IPS-20b (cell line): ENCODE measurements at regions not wholly inside any gene's neighbourhood (a gene's known extent, or its start where the extent isn't known, plus 50 kb on each side); places are given as distances from the start of the nearest gene placed in this dataset.

ENCODE experiments used
- H3K27ac ChIP-seq: one replicate; pipeline ENCODE4 v1.5.1; 2013; ENCODE audit warnings: low read length
- H3K27me3 ChIP-seq: 2 replicates; pipeline ENCODE4 v1.6.1; 2013; ENCODE audit warnings: mild to moderate bottlenecking, low read length, inconsistent platforms; ENCODE audit not compliant: insufficient read depth
- H3K36me3 ChIP-seq: 2 replicates; pipeline ENCODE4 v1.6.1; 2013; ENCODE audit warnings: low read depth, mild to moderate bottlenecking, inconsistent platforms, low read length, moderate library complexity; ENCODE audit not compliant: insufficient read depth
- H3K4me1 ChIP-seq: 2 replicates; pipeline ENCODE4 v1.6.1; 2013; ENCODE audit warnings: mild to moderate bottlenecking, control low read depth, inconsistent platforms, low read length, moderate library complexity; ENCODE audit not compliant: insufficient read depth
- H3K4me3 ChIP-seq: 2 replicates; pipeline ENCODE4 v1.5.1; 2013; ENCODE audit warnings: mild to moderate bottlenecking, low read length, inconsistent platforms
- H3K9ac ChIP-seq: 2 replicates; pipeline ENCODE4 v1.6.1; 2013; ENCODE audit warnings: low read depth, mild to moderate bottlenecking, inconsistent platforms, low read length, moderate library complexity
- H3K9me3 ChIP-seq: 2 replicates; pipeline ENCODE4 v1.6.1; 2013; ENCODE audit warnings: mild to moderate bottlenecking, low read depth, low read length, inconsistent platforms; ENCODE audit not compliant: insufficient read depth

DNA sequence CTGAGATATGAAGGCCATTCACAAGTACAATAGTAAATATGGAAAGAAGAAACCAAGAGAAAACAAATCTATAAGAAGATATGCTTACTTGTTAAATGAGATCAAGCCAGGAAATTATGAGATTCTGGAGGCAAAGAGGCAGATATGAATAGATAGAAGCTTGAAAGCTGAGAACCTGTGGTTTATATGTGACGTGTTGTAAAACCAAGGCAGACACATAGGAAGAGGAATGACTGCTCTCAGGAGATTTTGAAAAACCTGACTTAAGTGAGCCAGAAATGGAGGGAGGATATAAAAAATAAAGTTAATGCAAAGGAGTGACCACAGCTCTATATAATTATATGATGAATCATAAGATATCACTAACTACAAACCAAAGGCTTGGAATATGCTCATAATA, 1160.5 kb upstream of the CNTN5 start:
- no peak overlapping the region for H3K4me3 ChIP-seq
- no peak overlapping the region for H3K27ac ChIP-seq
- peaks cover 13% of the 10 kb centered on the region; the same call in 1 of the 2 replicates for H3K4me1 ChIP-seq
- no peak overlapping the region for H3K9ac ChIP-seq
- peaks cover 18% of the 10 kb centered on the region for H3K27me3 ChIP-seq
- peaks cover 7% of the 10 kb centered on the region; the same call in 1 of the 2 replicates for H3K9me3 ChIP-seq
- H3K36me3 ChIP-seq, result no peaks in the 10 kb centered on the region

DNA sequence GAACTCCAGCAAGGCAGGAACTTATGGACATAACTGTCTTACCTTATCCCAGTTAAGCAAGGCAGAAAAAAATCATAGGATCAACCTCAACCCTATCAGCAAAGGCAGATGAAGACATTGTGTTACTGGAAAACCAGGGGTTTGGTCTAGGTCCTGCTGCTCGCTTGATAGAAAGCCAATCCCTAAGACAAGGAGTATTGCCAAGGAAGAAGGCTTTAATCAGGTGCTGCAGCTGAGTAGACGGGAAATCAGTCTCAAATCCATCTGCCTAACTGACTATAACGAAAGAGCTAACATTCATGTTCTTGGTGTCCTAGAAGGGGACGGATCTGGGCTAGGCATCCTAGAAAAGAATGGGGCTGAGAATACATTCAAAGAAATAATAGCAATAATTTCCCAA, 1158.7 kb upstream of the CNTN5 start:
- no peak overlapping the region for H3K9ac ChIP-seq
- H3K36me3 ChIP-seq, result no peaks in the 10 kb centered on the region
- H3K9me3 ChIP-seq, result peaks cover 7% of the 10 kb centered on the region; the same call in 1 of the 2 replicates
- H3K27me3 ChIP-seq, result peaks cover 11% of the 10 kb centered on the region
- H3K4me1 ChIP-seq, result 0 out of 2 replicates have a peak, but pooled peaks cover 3% of the 10 kb centered on the region
- no peak overlapping the region for H3K27ac ChIP-seq
- H3K4me3 ChIP-seq, result no peak overlapping the region

DNA sequence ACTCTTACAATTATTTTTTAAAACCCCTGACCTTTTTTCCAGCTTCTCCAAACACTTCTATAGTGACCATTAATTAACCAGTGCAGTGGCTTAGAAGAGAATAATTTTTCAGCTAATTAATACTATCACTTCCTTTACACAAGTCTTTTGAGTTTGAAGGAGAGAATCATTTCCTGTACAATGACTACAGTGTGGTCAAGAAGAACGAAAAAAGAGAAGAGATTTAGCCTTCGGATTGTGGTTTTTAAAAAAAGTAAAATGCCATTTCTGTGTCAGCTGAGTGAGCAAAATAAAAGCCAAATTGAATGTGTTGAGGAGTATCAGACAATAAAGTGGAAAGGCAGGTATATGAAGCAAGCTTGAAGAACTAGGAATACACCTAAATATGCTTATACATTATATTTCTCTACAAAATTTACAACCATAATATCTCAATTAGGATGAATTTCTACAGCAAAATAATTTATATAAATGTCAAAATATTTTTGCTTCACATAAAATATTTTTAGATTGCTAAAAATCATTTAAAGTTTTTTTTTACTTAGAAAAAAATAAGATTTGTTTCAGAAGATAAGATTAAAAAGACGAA, 1155.2 kb upstream of the CNTN5 start:
- Histone ChIP-seq H3K4me3 (no peak overlapping the region), H3K9ac (no peak overlapping the region), H3K4me1 (no peaks in the 10 kb centered on the region), H3K36me3 (no peaks in the 10 kb centered on the region), H3K27me3 (no peaks in the 10 kb centered on the region), H3K9me3 (peaks cover 7% of the 10 kb centered on the region; the same call in 1 of the 2 replicates), H3K27ac (no peak overlapping the region)

DNA sequence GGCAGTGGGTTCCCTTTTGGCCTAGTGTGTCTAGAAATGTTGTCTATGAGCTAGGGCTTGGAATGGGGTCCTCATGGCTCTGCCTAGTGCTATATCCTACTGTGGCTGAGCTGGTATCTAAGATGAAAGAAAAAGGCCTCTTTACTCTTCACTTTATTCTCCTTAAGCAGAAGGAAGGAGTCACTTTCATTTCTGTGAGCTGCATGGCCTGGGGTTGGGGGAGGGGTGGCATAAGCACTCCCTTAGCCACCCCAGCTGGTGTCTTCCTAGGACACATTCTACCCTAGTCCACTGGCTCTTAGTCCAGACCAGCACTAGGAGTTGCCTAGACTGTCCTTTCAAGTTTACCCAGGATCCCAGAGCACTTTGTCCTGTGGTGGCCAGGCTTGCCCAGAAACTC, 1148.9 kb upstream of the CNTN5 start:
- Histone ChIP-seq H3K36me3 (no peaks in the 10 kb centered on the region), H3K27ac (no peak overlapping the region), H3K4me1 (no peaks in the 10 kb centered on the region), H3K27me3 (no peaks in the 10 kb centered on the region), H3K4me3 (no peak overlapping the region), H3K9ac (no peak overlapping the region), H3K9me3 (no peaks in the 10 kb centered on the region)

DNA sequence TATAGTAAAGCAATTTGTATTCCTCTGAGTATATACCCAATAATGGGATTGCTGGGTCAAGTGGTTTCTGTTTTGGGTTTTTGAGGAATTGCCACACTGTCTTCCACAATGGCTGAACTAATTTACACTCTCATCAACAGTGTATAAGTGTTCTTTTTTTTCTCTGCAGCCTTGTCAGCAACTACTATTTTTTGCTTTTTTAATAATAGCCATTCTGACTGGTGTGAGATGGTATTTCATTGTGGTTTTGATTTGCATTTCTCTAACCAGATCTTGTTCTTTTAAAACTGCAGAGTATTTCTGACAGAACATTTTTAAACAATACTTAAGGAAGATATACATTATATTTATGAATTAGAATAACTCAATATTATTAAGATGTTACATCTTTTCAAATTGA, 1140.5 kb upstream of the CNTN5 start:
- Histone ChIP-seq H3K27ac (no peak overlapping the region), H3K4me3 (no peak overlapping the region), H3K4me1 (no peaks in the 10 kb centered on the region), H3K9ac (no peak overlapping the region), H3K27me3 (no peaks in the 10 kb centered on the region), H3K9me3 (no peaks in the 10 kb centered on the region), H3K36me3 (no peaks in the 10 kb centered on the region)

DNA sequence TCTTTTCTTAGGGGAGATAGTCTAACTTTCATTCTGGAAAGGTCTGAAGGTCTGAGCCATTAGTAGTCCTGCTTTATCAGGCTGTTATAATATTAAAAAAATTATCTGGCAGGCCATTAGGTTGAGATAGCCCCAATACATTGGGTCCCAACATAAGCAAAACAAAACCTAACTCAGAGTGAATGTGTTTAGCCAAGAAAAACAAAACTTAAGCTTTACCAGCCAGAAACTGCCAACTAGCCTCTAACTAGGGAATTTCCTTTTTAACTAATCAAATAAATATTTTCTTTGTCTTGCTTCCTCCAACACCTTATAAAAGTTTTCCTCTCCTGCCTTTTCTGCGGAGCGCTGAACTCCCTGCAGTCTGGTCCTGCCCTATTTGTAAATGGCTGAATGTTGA, 1137.7 kb upstream of the CNTN5 start:
- H3K36me3 ChIP-seq, result no peaks in the 10 kb centered on the region
- no peaks in the 10 kb centered on the region for H3K9me3 ChIP-seq
- H3K9ac ChIP-seq, result no peak overlapping the region
- no peak overlapping the region for H3K4me3 ChIP-seq
- no peaks in the 10 kb centered on the region for H3K4me1 ChIP-seq
- H3K27me3 ChIP-seq, result no peaks in the 10 kb centered on the region
- no peak overlapping the region for H3K27ac ChIP-seq

DNA sequence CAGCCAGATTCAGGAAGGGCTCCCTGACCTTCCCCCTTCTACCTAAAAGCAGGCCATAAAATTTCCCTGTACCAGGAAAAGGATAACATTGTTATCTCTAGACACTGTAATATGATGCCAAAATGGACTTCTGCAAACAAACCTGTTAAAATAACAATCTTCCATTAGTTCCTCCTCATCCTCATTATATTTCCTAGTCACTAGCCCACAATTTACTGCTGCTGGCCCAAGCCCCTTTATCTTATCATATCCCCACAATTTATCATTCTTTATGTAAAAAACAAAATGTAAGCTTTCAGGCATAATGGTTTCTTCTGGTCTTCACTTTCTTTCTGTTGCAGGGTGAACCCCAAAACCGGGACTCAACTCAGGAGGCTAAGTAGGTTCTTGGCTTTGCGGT, 1132.1 kb upstream of the CNTN5 start:
- H3K4me1 ChIP-seq, result no peaks in the 10 kb centered on the region
- no peaks in the 10 kb centered on the region for H3K27me3 ChIP-seq
- H3K9me3 ChIP-seq, result no peaks in the 10 kb centered on the region
- H3K36me3 ChIP-seq, result no peaks in the 10 kb centered on the region
- no peak overlapping the region for H3K4me3 ChIP-seq
- H3K27ac ChIP-seq, result no peak overlapping the region
- H3K9ac ChIP-seq, result no peak overlapping the region

DNA sequence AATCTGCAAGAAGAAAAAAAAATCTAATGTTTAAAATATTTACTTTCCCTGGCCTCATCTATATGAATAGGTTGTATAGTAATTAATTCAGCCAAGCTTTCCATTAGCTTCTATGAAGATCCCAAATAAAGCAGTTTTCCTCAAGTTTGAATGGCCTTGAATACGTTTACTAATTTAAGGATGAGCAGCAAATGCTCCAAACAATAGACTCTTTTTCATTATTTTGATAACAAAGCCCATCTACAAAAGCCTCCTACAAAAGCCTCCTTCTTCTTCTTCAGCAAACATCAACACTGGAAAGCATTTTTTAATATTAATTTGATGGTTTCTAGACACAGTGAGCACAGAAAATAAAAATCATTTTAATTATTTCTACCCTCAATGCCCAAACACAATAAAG, 1130.3 kb upstream of the CNTN5 start:
- Histone ChIP-seq H3K27ac (no peak overlapping the region), H3K4me1 (no peaks in the 10 kb centered on the region), H3K27me3 (no peaks in the 10 kb centered on the region), H3K36me3 (no peaks in the 10 kb centered on the region), H3K4me3 (no peak overlapping the region), H3K9me3 (no peaks in the 10 kb centered on the region), H3K9ac (no peak overlapping the region)

DNA sequence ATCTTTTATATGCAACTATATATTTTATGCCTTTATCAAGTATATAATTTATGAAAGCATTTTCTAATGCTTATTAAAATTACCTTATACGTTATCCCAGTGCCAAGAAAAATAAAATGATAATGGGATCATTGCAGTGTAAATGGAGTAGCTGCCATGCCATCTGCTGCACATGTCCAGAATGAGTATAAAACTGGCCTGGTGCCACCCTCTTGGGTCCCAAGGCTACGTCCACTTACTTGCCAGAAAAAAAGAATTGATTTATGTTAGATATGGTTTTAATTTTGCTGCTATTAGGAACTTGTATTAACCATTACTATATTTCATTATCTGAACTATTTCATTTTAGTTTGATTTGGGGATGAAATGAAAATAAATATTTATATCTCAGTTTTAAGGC, 1127.1 kb upstream of the CNTN5 start:
- no peaks in the 10 kb centered on the region for H3K36me3 ChIP-seq
- no peaks in the 10 kb centered on the region for H3K27me3 ChIP-seq
- H3K9me3 ChIP-seq, result no peaks in the 10 kb centered on the region
- H3K4me3 ChIP-seq, result no peak overlapping the region
- H3K4me1 ChIP-seq, result no peaks in the 10 kb centered on the region
- H3K9ac ChIP-seq, result no peak overlapping the region
- no peak overlapping the region for H3K27ac ChIP-seq

DNA sequence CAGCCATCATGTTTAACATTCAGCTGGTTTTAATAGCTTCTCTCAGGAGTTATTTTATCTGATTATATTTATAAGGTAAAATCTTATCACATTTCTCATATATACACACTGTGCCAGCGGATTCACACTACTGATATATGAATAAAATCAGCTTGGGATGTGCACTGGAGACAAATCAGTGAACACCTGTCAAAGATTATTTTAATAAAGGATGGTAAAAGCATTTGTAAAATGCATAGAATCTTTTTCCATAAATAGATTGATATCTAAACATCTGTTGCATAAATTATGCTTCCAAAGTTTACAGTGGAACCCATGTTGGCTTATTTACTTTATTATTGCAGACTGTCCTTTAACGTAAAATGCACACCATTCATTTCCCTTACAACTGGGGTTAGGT, 1125.8 kb upstream of the CNTN5 start:
- no peaks in the 10 kb centered on the region for H3K9me3 ChIP-seq

DNA sequence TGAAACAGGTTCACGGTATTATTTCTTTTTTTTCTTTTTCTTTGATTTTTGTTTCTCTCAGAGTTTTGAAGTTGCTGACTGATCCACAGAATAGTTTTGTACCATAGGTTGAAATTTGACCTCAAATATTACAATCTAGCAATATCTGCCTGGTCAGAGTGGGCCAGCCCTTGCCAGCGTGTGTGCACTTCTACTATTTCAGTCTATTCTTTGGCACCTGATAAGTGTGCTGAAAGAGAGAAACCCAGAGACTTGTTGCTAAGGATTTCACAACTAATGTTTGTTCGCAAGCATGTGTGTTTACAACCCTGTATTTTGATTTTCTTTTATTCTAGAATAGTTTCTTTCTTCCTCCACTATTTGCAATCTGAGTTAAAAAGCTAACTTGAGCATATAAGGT, 1125.2 kb upstream of the CNTN5 start:
- no peak overlapping the region for H3K27ac ChIP-seq
- H3K4me1 ChIP-seq, result no peaks in the 10 kb centered on the region
- no peaks in the 10 kb centered on the region for H3K9me3 ChIP-seq
- no peak overlapping the region for H3K9ac ChIP-seq
- H3K36me3 ChIP-seq, result no peaks in the 10 kb centered on the region
- no peak overlapping the region for H3K4me3 ChIP-seq
- no peaks in the 10 kb centered on the region for H3K27me3 ChIP-seq

More for the DNA sequence above, 1125.8 kb upstream of the CNTN5 start:
- H3K36me3 ChIP-seq, result no peaks in the 10 kb centered on the region
- H3K9ac ChIP-seq, result no peak overlapping the region
- H3K27me3 ChIP-seq, result no peaks in the 10 kb centered on the region
- no peak overlapping the region for H3K27ac ChIP-seq
- H3K4me1 ChIP-seq, result no peaks in the 10 kb centered on the region
- H3K4me3 ChIP-seq, result no peak overlapping the region

DNA sequence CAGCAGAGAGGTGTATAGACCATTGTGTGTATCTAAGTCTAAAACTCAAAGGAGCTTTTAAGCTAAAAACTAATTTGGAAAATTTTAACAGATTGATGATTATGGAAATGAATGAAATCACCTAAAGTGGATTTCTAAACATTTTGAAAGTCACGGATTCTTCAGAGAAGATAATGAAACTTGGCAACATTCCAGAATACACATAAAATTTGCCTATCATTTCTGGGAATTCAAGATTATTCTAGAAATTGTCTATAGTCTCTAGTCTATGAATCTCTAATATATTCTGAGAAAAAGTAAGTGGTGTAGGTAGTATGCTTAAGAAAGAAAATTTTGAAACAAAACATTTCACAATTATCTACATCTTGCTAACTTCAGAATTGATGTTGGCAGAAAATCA, 1117.9 kb upstream of the CNTN5 start:
- no peaks in the 10 kb centered on the region for H3K27me3 ChIP-seq
- no peaks in the 10 kb centered on the region for H3K9me3 ChIP-seq
- no peak overlapping the region for H3K4me3 ChIP-seq
- H3K27ac ChIP-seq, result no peak overlapping the region
- no peaks in the 10 kb centered on the region for H3K36me3 ChIP-seq
- H3K4me1 ChIP-seq, result no peaks in the 10 kb centered on the region
- no peak overlapping the region for H3K9ac ChIP-seq
